ENCODE measurements at regions not wholly inside any gene's neighbourhood (a gene's known extent, or its start where the extent isn't known, plus 50 kb on each side); places are given as distances from the start of the nearest gene placed in this dataset.
A peak's percentile ranks its signal among the peaks of the same experiment; 100 is the strongest.

DNA sequence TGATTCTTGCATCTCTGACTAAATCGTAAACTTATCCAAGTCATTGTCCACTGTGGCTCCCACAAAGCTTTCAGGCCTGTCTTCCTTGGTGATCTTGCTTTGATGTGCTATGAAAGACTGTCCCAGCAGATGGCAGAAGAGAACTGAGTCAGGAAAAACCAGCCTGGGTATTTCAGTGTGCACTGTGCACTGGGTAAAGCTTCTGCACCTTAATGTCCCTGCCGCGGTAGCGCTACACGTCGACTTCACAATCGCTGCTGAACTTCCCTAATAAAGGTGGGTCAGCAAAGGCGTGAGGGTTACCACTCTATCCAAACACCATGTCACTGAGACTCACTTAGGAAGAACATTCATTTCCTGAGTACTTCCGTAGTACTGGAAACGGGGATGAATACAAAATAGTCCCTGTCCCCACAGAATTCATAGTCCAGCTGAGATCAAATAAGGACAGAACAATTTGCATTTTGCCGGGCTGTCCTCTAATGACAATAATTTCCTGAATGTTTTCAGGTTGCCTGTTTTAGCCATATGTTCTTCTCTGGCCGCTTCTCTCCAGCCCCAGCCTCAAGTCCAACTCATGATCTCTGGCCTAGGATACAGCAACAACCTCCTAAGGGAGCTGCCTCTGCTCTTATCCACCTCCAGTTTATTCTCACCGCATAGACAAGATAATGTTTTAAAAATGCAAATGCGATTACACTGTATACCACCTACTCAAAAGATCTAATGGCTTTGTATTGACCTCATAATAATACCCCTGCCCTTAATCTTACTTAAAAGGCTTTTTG is 83.6 kb upstream of the AKAP13 start (continued):
- TF ChIP-seq, protein P1, sequence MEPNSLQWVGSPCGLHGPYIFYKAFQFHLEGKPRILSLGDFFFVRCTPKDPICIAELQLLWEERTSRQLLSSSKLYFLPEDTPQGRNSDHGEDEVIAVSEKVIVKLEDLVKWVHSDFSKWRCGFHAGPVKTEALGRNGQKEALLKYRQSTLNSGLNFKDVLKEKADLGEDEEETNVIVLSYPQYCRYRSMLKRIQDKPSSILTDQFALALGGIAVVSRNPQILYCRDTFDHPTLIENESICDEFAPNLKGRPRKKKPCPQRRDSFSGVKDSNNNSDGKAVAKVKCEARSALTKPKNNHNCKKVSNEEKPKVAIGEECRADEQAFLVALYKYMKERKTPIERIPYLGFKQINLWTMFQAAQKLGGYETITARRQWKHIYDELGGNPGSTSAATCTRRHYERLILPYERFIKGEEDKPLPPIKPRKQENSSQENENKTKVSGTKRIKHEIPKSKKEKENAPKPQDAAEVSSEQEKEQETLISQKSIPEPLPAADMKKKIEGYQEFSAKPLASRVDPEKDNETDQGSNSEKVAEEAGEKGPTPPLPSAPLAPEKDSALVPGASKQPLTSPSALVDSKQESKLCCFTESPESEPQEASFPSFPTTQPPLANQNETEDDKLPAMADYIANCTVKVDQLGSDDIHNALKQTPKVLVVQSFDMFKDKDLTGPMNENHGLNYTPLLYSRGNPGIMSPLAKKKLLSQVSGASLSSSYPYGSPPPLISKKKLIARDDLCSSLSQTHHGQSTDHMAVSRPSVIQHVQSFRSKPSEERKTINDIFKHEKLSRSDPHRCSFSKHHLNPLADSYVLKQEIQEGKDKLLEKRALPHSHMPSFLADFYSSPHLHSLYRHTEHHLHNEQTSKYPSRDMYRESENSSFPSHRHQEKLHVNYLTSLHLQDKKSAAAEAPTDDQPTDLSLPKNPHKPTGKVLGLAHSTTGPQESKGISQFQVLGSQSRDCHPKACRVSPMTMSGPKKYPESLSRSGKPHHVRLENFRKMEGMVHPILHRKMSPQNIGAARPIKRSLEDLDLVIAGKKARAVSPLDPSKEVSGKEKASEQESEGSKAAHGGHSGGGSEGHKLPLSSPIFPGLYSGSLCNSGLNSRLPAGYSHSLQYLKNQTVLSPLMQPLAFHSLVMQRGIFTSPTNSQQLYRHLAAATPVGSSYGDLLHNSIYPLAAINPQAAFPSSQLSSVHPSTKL (CRISPR knock-in tag; IDR thresholded peaks at IDR 0.05), result peak; percentile 51
- TF ChIP-seq, protein P2, sequence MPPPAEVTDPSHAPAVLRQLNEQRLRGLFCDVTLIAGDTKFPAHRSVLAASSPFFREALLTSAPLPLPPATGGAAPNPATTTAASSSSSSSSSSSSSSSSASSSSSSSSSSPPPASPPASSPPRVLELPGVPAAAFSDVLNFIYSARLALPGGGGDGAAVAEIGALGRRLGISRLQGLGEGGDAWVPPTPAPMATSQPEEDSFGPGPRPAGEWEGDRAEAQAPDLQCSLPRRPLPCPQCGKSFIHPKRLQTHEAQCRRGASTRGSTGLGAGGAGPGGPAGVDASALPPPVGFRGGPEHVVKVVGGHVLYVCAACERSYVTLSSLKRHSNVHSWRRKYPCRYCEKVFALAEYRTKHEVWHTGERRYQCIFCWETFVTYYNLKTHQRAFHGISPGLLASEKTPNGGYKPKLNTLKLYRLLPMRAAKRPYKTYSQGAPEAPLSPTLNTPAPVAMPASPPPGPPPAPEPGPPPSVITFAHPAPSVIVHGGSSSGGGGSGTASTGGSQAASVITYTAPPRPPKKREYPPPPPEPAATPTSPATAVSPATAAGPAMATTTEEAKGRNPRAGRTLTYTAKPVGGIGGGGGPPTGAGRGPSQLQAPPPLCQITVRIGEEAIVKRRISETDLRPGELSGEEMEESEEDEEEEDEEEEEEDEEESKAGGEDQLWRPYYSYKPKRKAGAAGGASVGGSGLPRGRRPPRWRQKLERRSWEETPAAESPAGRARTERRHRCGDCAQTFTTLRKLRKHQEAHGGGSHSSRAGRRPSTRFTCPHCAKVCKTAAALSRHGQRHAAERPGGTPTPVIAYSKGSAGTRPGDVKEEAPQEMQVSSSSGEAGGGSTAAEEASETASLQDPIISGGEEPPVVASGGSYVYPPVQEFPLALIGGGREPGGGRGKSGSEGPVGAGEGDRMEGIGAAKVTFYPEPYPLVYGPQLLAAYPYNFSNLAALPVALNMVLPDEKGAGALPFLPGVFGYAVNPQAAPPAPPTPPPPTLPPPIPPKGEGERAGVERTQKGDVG (CRISPR knock-in tag; IDR thresholded peaks at IDR 0.05; ENCODE audit: borderline replicate concordance), result no peak
- TF ChIP-seq ATF7 (IDR thresholded peaks at IDR 0.05) (no peak), ATF7 (CRISPR knock-in tag; IDR thresholded peaks at IDR 0.05) (no peak), TBX2 (CRISPR knock-in tag; IDR thresholded peaks at IDR 0.05; ENCODE audit: borderline replicate concordance) (no peak), JUND (CRISPR knock-in tag; IDR thresholded peaks at IDR 0.05) (no peak), CBX5 (CRISPR knock-in tag; IDR thresholded peaks at IDR 0.05; ENCODE audit: borderline replicate concordance) (no peak), GRHL1 (CRISPR knock-in tag; conservative IDR thresholded peaks at IDR 0.05) (no peak), RXRB (CRISPR knock-in tag; IDR thresholded peaks at IDR 0.05; ENCODE audit: borderline replicate concordance) (0 out of 2 replicates have a peak, but pooled peaks have one; percentile 15), KLF16 (CRISPR knock-in tag; IDR thresholded peaks at IDR 0.05) (0 out of 4 replicates have a peak, but pooled peaks of 1 of the 2 experiments have one; percentile 31), ZNF569 (CRISPR knock-in tag; IDR thresholded peaks at IDR 0.05; ENCODE audit: borderline replicate concordance) (no peak), ZFP1 (CRISPR knock-in tag; IDR thresholded peaks at IDR 0.05) (no peak), PAF1 (CRISPR knock-in tag; IDR thresholded peaks at IDR 0.05) (no peak), ZNF570 (CRISPR knock-in tag; IDR thresholded peaks at IDR 0.05; ENCODE audit: borderline replicate concordance) (no peak), ARNT2 (CRISPR knock-in tag; IDR thresholded peaks at IDR 0.05; ENCODE audit: low read depth) (no peak), SP1 (IDR thresholded peaks at IDR 0.05) (no peak), SP1 (CRISPR knock-in tag; IDR thresholded peaks at IDR 0.05) (no peak)
- TF ChIP-seq, protein P3, sequence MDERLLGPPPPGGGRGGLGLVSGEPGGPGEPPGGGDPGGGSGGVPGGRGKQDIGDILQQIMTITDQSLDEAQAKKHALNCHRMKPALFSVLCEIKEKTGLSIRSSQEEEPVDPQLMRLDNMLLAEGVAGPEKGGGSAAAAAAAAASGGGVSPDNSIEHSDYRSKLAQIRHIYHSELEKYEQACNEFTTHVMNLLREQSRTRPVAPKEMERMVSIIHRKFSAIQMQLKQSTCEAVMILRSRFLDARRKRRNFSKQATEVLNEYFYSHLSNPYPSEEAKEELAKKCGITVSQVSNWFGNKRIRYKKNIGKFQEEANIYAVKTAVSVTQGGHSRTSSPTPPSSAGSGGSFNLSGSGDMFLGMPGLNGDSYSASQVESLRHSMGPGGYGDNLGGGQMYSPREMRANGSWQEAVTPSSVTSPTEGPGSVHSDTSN (CRISPR knock-in tag; IDR thresholded peaks at IDR 0.05), result no peak
